ENCODE measurements at regions not wholly inside any gene's neighbourhood (a gene's known extent, or its start where the extent isn't known, plus 50 kb on each side); places are given as distances from the start of the nearest gene placed in this dataset.

DNA sequence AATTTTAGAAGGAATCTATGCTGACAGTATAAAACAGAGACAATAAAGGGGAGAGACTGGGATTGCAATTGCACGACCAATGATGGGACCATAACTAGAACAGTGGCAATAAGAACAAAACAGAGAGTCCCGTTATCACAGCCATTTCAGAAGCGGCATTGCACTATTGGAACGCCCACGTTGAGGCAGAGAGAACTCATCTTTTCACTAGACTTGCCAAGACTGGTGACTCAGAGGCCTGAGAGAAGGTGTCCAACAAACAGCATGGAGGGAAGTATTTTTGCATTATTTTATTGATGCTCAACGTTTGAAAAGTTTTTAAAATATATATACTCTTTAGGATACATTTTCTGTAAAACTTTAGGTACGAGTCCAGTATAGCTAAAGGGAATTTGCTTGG lies 737.7 kb downstream of the TLE1 start (continued):
- TF ChIP-seq CTBP2 (IDR thresholded peaks at IDR 0.05; ENCODE audit: borderline replicate concordance, insufficient read depth, insufficient read length, low read length): no peak
- TF ChIP-seq FOSL1 (IDR thresholded peaks at IDR 0.05; ENCODE audit: insufficient read depth, low read depth, low read length): no peak
